Panc1 (cell line): ENCODE measurements at regions not wholly inside any gene's neighbourhood (a gene's known extent, or its start where the extent isn't known, plus 50 kb on each side); places are given as distances from the start of the nearest gene placed in this dataset.

Source experiments
- ATAC-seq: fragments of 200-7000 bp; cut with Tn5 transposase; 2 replicates; pipeline ENCODE4 v1.9.1; 2020; ENCODE audit warnings: mild to moderate bottlenecking, moderate library complexity
- BruUV-seq: library from RNA; stranded (reverse); fragments of 400-500 nt; replicated peaks from 2 replicates; lab custom pipeline; 2021; lab: Mats Ljungman, UMichigan
- CTCF ChIA-PET: fragments of 300-600 bp; sonication (Branson Sonifier 250); formaldehyde crosslinking; loops from one replicate; lab custom pipeline; 2022; ENCODE audit warnings: antibody characterized with exemption; lab: Charles Lee
- POLR2A ChIA-PET: fragments of 300-600 bp; sonication (Branson Sonifier 250); formaldehyde crosslinking; loops from one replicate; lab custom pipeline; 2022; ENCODE audit warnings: antibody characterized with exemption; lab: Charles Lee
- DNase-seq: peaks from one replicate; pipeline ENCODE4 v3.0.0-alpha.2; 2010; ENCODE audit warnings: low read depth, low spot score
- H3K27ac ChIP-seq: 2 replicates; pipeline ENCODE4 v1.5.1; 2011; ENCODE audit warnings: mild to moderate bottlenecking, low read length, inconsistent platforms
- H3K27me3 ChIP-seq: fragments of 200-500 bp; sonication (Bioruptor generic); 2 replicates; pipeline ENCODE4 v1.6.0; 2014; ENCODE audit warnings: low read length, inconsistent platforms; ENCODE audit not compliant: control insufficient read depth, insufficient read depth
- H3K36me3 ChIP-seq: fragments of 200-500 bp; sonication (Bioruptor generic); 2 replicates; pipeline ENCODE4 v1.5.1; 2014; ENCODE audit warnings: inconsistent platforms, mild to moderate bottlenecking, low read length, moderate library complexity; ENCODE audit not compliant: control insufficient read depth, insufficient read depth
- H3K4me1 ChIP-seq: 2 replicates; pipeline ENCODE4 v1.5.1; 2011; ENCODE audit warnings: inconsistent platforms, mild to moderate bottlenecking, low read length, moderate library complexity; ENCODE audit not compliant: control insufficient read depth, insufficient read depth
- H3K4me3 ChIP-seq, 2 experiments: 2 replicates each; pipeline ENCODE4 v1.5.1; 2011 to 2012; ENCODE audit warnings: low read depth in 2 of 2, low read length in 2 of 2, mild to moderate bottlenecking in 2 of 2, inconsistent platforms in 1 of 2, moderate library complexity in 1 of 2
- H3K9me3 ChIP-seq: fragments of 200-500 bp; sonication (Bioruptor generic); 2 replicates; pipeline ENCODE4 v1.5.1; 2014; ENCODE audit warnings: low read depth, mild to moderate bottlenecking, inconsistent platforms, low read length, moderate library complexity; ENCODE audit not compliant: control insufficient read depth, insufficient read depth
- POLR2AphosphoS5 ChIP-seq: IDR thresholded peaks from 2 replicates; pipeline ENCODE4 v1.6.1; 2012; ENCODE audit warnings: mild to moderate bottlenecking, low read depth, low read length, moderate library complexity
- SIN3A ChIP-seq: IDR thresholded peaks from 2 replicates; pipeline ENCODE4 v1.6.1; 2012; ENCODE audit warnings: low read depth, mild to moderate bottlenecking, low read length, moderate library complexity, borderline replicate concordance; ENCODE audit not compliant: insufficient read depth
- TCF7L2 ChIP-seq: IDR thresholded peaks from 2 replicates; pipeline ENCODE4 v1.6.1; 2011; ENCODE audit warnings: mild to moderate bottlenecking, low read depth, low read length, inconsistent platforms
- in situ Hi-C: cut with HindIII; loops from 2 replicates; pipeline ENCODE4 v1.10.0; 2016; ENCODE audit warnings: low sequenced_read_pairs, low pct_unique_long_range_greater_than_20kb
- intact Hi-C: fragments of 100-400 bp; cut with micrococcal nuclease; formaldehyde crosslinking; loops from one replicate; pipeline ENCODE4 v1.10.0; 2022; ENCODE audit not compliant: unreplicated experiment
- TF ChIP-seq, protein P1 (sequence below): fragments of 450-650 bp; IDR thresholded peaks from 2 replicates; pipeline ENCODE4 v1.5.1; 2017; ENCODE audit warnings: mild to moderate bottlenecking
- TF ChIP-seq, protein P2 (sequence below), 2 experiments: IDR thresholded peaks; 2 replicates each; pipeline ENCODE4 v1.6.1; 2011 to 2012; ENCODE audit warnings: low read depth in 2 of 2, control low read depth in 1 of 2, low read length in 1 of 2, mild to moderate bottlenecking in 1 of 2, moderate library complexity in 1 of 2; ENCODE audit not compliant: insufficient read depth in 1 of 2

DNA sequence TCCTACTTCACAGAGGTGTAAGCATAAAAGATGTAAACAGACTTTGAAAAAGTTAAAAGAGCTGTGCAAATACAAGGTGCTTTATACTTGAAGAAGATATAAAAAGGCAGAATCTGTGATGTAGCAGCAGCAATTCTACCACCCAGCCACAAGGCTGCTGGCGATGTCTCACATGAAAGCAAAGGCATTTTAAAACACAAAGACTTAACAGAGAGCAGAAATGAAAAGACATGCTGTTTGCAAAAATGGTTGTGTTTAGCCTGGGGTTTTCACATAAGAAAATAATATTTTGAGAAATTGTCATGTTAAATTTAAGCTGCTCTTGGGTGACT is 85.5 kb upstream of the ZNF800 start:
- ATAC-seq (no peak), DNase-seq (no peak)
- CTCF ChIA-PET, result no interaction called here
- H3K4me3 ChIP-seq, result no peak overlapping the region
- H3K9me3 ChIP-seq, result no peaks in the 10 kb centered on the region
- H3K27me3 ChIP-seq, result peaks cover 18% of the 10 kb centered on the region; the same call in 1 of the 2 replicates
- POLR2A ChIA-PET, result no interaction called here
- in situ Hi-C loops, result no loop called here
- no peaks in the 10 kb centered on the region for H3K4me1 ChIP-seq
- no peak overlapping the region for H3K27ac ChIP-seq
- no TSS peak for BruUV-seq
- no peaks in the 10 kb centered on the region for H3K36me3 ChIP-seq
- intact Hi-C loops, result no loop called here
- TF ChIP-seq TCF7L2 (no peak), SIN3A (no peak), POLR2AphosphoS5 (no peak)
- TF ChIP-seq, protein P1, sequence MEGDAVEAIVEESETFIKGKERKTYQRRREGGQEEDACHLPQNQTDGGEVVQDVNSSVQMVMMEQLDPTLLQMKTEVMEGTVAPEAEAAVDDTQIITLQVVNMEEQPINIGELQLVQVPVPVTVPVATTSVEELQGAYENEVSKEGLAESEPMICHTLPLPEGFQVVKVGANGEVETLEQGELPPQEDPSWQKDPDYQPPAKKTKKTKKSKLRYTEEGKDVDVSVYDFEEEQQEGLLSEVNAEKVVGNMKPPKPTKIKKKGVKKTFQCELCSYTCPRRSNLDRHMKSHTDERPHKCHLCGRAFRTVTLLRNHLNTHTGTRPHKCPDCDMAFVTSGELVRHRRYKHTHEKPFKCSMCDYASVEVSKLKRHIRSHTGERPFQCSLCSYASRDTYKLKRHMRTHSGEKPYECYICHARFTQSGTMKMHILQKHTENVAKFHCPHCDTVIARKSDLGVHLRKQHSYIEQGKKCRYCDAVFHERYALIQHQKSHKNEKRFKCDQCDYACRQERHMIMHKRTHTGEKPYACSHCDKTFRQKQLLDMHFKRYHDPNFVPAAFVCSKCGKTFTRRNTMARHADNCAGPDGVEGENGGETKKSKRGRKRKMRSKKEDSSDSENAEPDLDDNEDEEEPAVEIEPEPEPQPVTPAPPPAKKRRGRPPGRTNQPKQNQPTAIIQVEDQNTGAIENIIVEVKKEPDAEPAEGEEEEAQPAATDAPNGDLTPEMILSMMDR, result no peak
- TF ChIP-seq, protein P2, sequence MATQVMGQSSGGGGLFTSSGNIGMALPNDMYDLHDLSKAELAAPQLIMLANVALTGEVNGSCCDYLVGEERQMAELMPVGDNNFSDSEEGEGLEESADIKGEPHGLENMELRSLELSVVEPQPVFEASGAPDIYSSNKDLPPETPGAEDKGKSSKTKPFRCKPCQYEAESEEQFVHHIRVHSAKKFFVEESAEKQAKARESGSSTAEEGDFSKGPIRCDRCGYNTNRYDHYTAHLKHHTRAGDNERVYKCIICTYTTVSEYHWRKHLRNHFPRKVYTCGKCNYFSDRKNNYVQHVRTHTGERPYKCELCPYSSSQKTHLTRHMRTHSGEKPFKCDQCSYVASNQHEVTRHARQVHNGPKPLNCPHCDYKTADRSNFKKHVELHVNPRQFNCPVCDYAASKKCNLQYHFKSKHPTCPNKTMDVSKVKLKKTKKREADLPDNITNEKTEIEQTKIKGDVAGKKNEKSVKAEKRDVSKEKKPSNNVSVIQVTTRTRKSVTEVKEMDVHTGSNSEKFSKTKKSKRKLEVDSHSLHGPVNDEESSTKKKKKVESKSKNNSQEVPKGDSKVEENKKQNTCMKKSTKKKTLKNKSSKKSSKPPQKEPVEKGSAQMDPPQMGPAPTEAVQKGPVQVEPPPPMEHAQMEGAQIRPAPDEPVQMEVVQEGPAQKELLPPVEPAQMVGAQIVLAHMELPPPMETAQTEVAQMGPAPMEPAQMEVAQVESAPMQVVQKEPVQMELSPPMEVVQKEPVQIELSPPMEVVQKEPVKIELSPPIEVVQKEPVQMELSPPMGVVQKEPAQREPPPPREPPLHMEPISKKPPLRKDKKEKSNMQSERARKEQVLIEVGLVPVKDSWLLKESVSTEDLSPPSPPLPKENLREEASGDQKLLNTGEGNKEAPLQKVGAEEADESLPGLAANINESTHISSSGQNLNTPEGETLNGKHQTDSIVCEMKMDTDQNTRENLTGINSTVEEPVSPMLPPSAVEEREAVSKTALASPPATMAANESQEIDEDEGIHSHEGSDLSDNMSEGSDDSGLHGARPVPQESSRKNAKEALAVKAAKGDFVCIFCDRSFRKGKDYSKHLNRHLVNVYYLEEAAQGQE (IDR thresholded peaks at IDR 0.05; ENCODE audit: insufficient read depth in 1 of 2, low read depth in 2 of 2, low read length in 1 of 2), result no peak

DNA sequence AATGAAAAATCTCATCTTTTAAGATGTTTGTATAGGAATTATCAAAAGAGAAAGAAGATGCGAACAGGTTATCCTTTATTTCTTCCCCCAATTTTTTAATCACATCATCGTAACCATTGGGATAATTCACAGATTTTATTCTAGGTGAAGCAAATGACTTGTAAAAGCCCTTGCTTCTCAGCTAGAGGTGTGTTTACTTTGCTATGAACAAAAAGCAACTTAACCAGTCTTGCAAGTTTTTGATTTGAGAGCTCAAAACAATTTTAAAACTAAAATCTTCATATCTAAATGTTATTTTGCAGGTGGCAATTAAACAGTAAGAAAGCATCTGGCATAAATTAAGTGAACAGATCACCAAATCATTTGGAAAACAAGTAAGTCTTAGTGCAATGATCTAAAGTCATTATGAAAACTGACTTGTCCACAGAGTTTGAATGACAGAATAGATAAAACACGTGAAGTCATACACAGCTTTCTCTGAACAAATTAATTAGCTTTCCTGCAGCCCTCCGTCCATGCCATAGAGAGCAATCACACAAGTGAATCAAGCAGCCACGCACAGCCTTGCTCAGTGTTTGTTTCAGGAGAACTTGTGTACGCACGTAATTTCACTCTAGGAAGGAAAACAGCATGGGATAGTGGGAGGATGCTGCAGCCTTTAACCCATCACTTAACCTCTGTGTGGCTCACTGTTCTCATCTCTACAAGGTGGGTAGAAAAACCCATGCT is 85.0 kb upstream of the ZNF800 start:
- no peak for TF ChIP-seq SIN3A
- TF ChIP-seq, protein P2 (IDR thresholded peaks at IDR 0.05; ENCODE audit: insufficient read depth in 1 of 2, low read depth in 2 of 2, low read length in 1 of 2), result no peak
- TF ChIP-seq, protein P1, result no peak
- TF ChIP-seq TCF7L2, result no peak
- no peak for TF ChIP-seq POLR2AphosphoS5
- ATAC-seq (no peak), DNase-seq (no peak)
- ChIA-PET CTCF (no interaction called here), POLR2A (no interaction called here)
- Histone ChIP-seq H3K36me3 (no peaks in the 10 kb centered on the region), H3K27ac (no peak overlapping the region), H3K27me3 (peaks cover 15% of the 10 kb centered on the region; the same call in 1 of the 2 replicates), H3K4me1 (no peaks in the 10 kb centered on the region), H3K4me3 (no peak overlapping the region), H3K9me3 (no peaks in the 10 kb centered on the region)
- no TSS peak for BruUV-seq
- intact Hi-C loops (no loop called here), in situ Hi-C loops (no loop called here)
